ENCODE measurements at regions not wholly inside any gene's neighbourhood (a gene's known extent, or its start where the extent isn't known, plus 50 kb on each side); places are given as distances from the start of the nearest gene placed in this dataset.

GRCh38 chr4:106615410-106615945, 246.9 kb upstream of the GIMD1 start:
- TF ChIP-seq CTCF (conservative IDR thresholded peaks at IDR 0.05) (no peak), ZFX (IDR thresholded peaks at IDR 0.05) (no peak)
